Thyroid gland (tissue), 4 donors: ENCODE measurements at regions not wholly inside any gene's neighbourhood (a gene's known extent, or its start where the extent isn't known, plus 50 kb on each side); places are given as distances from the start of the nearest gene placed in this dataset.

Source experiments
- CTCF ChIP-seq, 6 experiments: fragments of 200-600 bp in 3 of 6; fragments of 450-650 bp in 3 of 6; sonication (generic) in 3 of 6; IDR thresholded peaks; one replicate each; pipeline ENCODE4 v1.5.1; 2016 to 2019; ENCODE audit warnings: antibody characterized with exemption in 6 of 6, mild to moderate bottlenecking in 2 of 6, inconsistent platforms in 1 of 6, moderate library complexity in 1 of 6
- POLR2A ChIP-seq, 2 donors: fragments of 450-650 bp; IDR thresholded peaks; one replicate each; pipeline ENCODE4 v1.6.1; 2017; ENCODE audit warnings: antibody characterized with exemption in 2 of 2, mild to moderate bottlenecking in 2 of 2, moderate library complexity in 1 of 2

DNA sequence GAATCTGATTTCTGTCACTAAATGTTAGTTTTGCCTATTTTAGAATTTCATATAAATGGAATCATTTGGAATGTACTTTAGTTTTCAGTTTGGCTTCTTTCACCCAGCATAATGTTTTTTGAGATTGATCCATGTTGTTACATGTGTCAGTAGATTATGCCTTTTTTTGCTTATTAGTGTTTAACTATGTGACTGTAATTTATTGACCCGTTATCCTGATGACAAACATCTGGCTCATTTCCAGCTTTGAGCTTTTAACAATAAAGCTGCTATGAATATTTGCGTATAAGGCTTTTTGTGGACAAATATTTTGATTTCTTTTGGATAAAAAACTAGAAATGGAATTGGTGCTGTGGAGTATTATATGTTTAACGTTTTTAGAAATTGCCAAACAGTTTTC, 254.5 kb upstream of the CFAP20DC start:
- TF ChIP-seq POLR2A (IDR thresholded peaks at IDR 0.05) (no peak), CTCF (IDR thresholded peaks at IDR 0.05) (no peak)
